IMR-90 (cell line): ENCODE measurements at regions not wholly inside any gene's neighbourhood (a gene's known extent, or its start where the extent isn't known, plus 50 kb on each side); places are given as distances from the start of the nearest gene placed in this dataset.

Experiments
- ATAC-seq: fragments of 200-7000 bp; cut with Tn5 transposase; 2 replicates; pipeline ENCODE4 v1.9.1; 2020; ENCODE audit warnings: low read depth, mild to moderate bottlenecking, moderate library complexity
- BruUV-seq: library from RNA; stranded (reverse); fragments of 400-500 nt; replicated peaks from 2 replicates; lab custom pipeline; 2021; lab: Mats Ljungman, UMichigan
- CTCF ChIA-PET: fragments of 300-600 bp; formaldehyde crosslinking; extraction: SDS; loops from one replicate; lab custom pipeline; 2021; ENCODE audit warnings: antibody characterized with exemption; lab: Yijun Ruan, JAX
- POLR2A ChIA-PET: fragments of 300-600 bp; sonication (Branson Sonifier 250); formaldehyde crosslinking; loops from one replicate; lab custom pipeline; 2022; ENCODE audit warnings: antibody characterized with exemption; ENCODE audit not compliant: unreplicated experiment; lab: Charles Lee
- DNase-seq: peaks from one replicate; pipeline ENCODE4 v3.0.0; 2013
- H2AFZ ChIP-seq: replicated peaks from 2 replicates; pipeline ENCODE3; 2013; ENCODE audit warnings: low read length, mild to moderate bottlenecking; ENCODE audit not compliant: poor library complexity
- H2AK5ac ChIP-seq: 2 replicates; pipeline ENCODE4 v1.6.1; 2013; ENCODE audit warnings: low read depth, low read length, inconsistent platforms
- H2AK9ac ChIP-seq: replicated peaks from 2 replicates; pipeline ENCODE3; 2013; ENCODE audit warnings: mild to moderate bottlenecking, low read depth, low read length, moderate library complexity; ENCODE audit not compliant: poor library complexity
- H2BK120ac ChIP-seq: 2 replicates; pipeline ENCODE4 v1.6.1; 2013; ENCODE audit warnings: low read depth, low read length, inconsistent platforms
- H2BK15ac ChIP-seq: 3 replicates; pipeline ENCODE4 v1.6.1; 2013; ENCODE audit warnings: low read depth, low read length, inconsistent platforms
- H2BK20ac ChIP-seq: 2 replicates; pipeline ENCODE4 v1.6.1; 2013; ENCODE audit warnings: low read depth, mild to moderate bottlenecking, inconsistent platforms, low read length, moderate library complexity
- H2BK5ac ChIP-seq: 2 replicates; pipeline ENCODE4 v1.6.1; 2013; ENCODE audit warnings: mild to moderate bottlenecking, low read depth, low read length, inconsistent platforms; ENCODE audit not compliant: poor library complexity, severe bottlenecking
- H3K14ac ChIP-seq: replicated peaks from 2 replicates; pipeline ENCODE4 v1.6.1; 2013; ENCODE audit warnings: low read depth, low read length, inconsistent platforms
- H3K18ac ChIP-seq: 2 replicates; pipeline ENCODE4 v1.6.1; 2013; ENCODE audit warnings: low read depth, low read length, control low read depth
- H3K23ac ChIP-seq: 2 replicates; pipeline ENCODE4 v1.6.1; 2013; ENCODE audit warnings: low read depth, low read length, inconsistent platforms
- H3K27ac ChIP-seq: 2 replicates; pipeline ENCODE4 v1.5.1; 2013; ENCODE audit warnings: mild to moderate bottlenecking, control low read depth, low read length; ENCODE audit not compliant: insufficient read depth
- H3K27me3 ChIP-seq: 2 replicates; pipeline ENCODE4 v1.6.1; 2013; ENCODE audit warnings: low read length; ENCODE audit not compliant: control insufficient read depth, insufficient read depth
- H3K36me3 ChIP-seq: 2 replicates; pipeline ENCODE4 v1.6.1; 2013; ENCODE audit warnings: low read length, mixed read lengths; ENCODE audit not compliant: control insufficient read depth, insufficient read depth
- H3K4ac ChIP-seq: 2 replicates; pipeline ENCODE4 v1.6.1; 2013; ENCODE audit warnings: low read depth, low read length, inconsistent platforms
- H3K4me1 ChIP-seq: 2 replicates; pipeline ENCODE4 v1.6.1; 2013; ENCODE audit warnings: low read length, mixed read lengths; ENCODE audit not compliant: control insufficient read depth, insufficient read depth
- H3K4me2 ChIP-seq: 2 replicates; pipeline ENCODE4 v1.6.1; 2013; ENCODE audit warnings: low read depth, mild to moderate bottlenecking, control low read depth, low read length, moderate library complexity
- H3K4me3 ChIP-seq: 2 replicates; pipeline ENCODE4 v1.5.1; 2013; ENCODE audit warnings: low read depth, mild to moderate bottlenecking, control low read depth, low read length, moderate library complexity; ENCODE audit not compliant: insufficient read depth
- H3K56ac ChIP-seq: 2 replicates; pipeline ENCODE4 v1.6.1; 2013; ENCODE audit warnings: low read length, inconsistent platforms; ENCODE audit not compliant: insufficient read depth; ENCODE audit errors: extremely low read depth
- H3K79me1 ChIP-seq, 2 experiments: 2 replicates each; pipeline ENCODE4 v1.6.1; 2013; ENCODE audit warnings: low read length in 2 of 2, inconsistent platforms in 1 of 2, low read depth in 1 of 2
- H3K9ac ChIP-seq: 2 replicates; pipeline ENCODE4 v1.6.1; 2013; ENCODE audit warnings: low read depth, low read length, control low read depth
- H3K9me1 ChIP-seq: 2 replicates; pipeline ENCODE4 v1.6.1; 2013; ENCODE audit warnings: low read length, inconsistent platforms; ENCODE audit not compliant: insufficient read depth
- H3K9me3 ChIP-seq: 2 replicates; pipeline ENCODE4 v1.6.1; 2013; ENCODE audit warnings: low read length; ENCODE audit not compliant: control insufficient read depth, insufficient read depth
- H4K20me1 ChIP-seq: 2 replicates; pipeline ENCODE4 v1.6.1; 2013; ENCODE audit warnings: low read length, inconsistent platforms; ENCODE audit not compliant: insufficient read depth
- H4K5ac ChIP-seq: 2 replicates; pipeline ENCODE4 v1.6.1; 2013; ENCODE audit warnings: mild to moderate bottlenecking, low read depth, low read length, control low read depth
- H4K8ac ChIP-seq, 2 experiments: 2 replicates each; pipeline ENCODE4 v1.6.1; 2013; ENCODE audit warnings: low read depth in 2 of 2, low read length in 2 of 2, control low read depth in 1 of 2, inconsistent platforms in 1 of 2
- H4K91ac ChIP-seq: 2 replicates; pipeline ENCODE4 v1.6.1; 2013; ENCODE audit warnings: low read depth, low read length, inconsistent platforms; ENCODE audit not compliant: insufficient read depth
- BHLHE40 ChIP-seq: fragments of 150-350 bp; IDR thresholded peaks from 2 replicates; pipeline ENCODE4 v1.6.1; 2016; ENCODE audit warnings: mild to moderate bottlenecking, low read depth, low read length
- ELK1 ChIP-seq: fragments of 150-350 bp; IDR thresholded peaks from 2 replicates; pipeline ENCODE4 v1.6.1; 2016; ENCODE audit warnings: low read depth, mild to moderate bottlenecking, low read length, moderate library complexity, borderline replicate concordance
- FOS ChIP-seq: fragments of 150-350 bp; IDR thresholded peaks from 2 replicates; pipeline ENCODE4 v1.6.1; 2016; ENCODE audit warnings: low read depth, low read length
- MAFK ChIP-seq: IDR thresholded peaks from 2 replicates; pipeline ENCODE4 v1.6.1; 2012; ENCODE audit warnings: low read depth, low read length, improper control_type of control experiment
- MAZ ChIP-seq: IDR thresholded peaks from 2 replicates; pipeline ENCODE4 v1.6.1; 2012; ENCODE audit warnings: low read depth, mild to moderate bottlenecking, low read length, improper control_type of control experiment, moderate library complexity, borderline replicate concordance
- MXI1 ChIP-seq: IDR thresholded peaks from 2 replicates; pipeline ENCODE4 v1.6.1; 2012; ENCODE audit warnings: low read depth, mild to moderate bottlenecking, low read length, moderate library complexity, borderline replicate concordance
- NFE2L2 ChIP-seq: fragments of 150-350 bp; IDR thresholded peaks from 2 replicates; pipeline ENCODE4 v1.6.1; 2016; ENCODE audit warnings: low read depth, mild to moderate bottlenecking, low read length
- POLR2A ChIP-seq: IDR thresholded peaks from 2 replicates; pipeline ENCODE4 v1.6.1; 2012; ENCODE audit warnings: mild to moderate bottlenecking, low read depth, low read length
- RAD21 ChIP-seq: IDR thresholded peaks from 2 replicates; pipeline ENCODE4 v1.6.1; 2012; ENCODE audit warnings: low read length, improper control_type of control experiment
- RCOR1 ChIP-seq: IDR thresholded peaks from 2 replicates; pipeline ENCODE4 v1.6.1; 2012; ENCODE audit warnings: mild to moderate bottlenecking, low read length, improper control_type of control experiment; ENCODE audit not compliant: insufficient replicate concordance
- RFX5 ChIP-seq: IDR thresholded peaks from 2 replicates; pipeline ENCODE4 v1.8.0; 2012; ENCODE audit warnings: low read depth, mild to moderate bottlenecking, low read length, moderate library complexity
- USF2 ChIP-seq: fragments of 150-350 bp; IDR thresholded peaks from 2 replicates; pipeline ENCODE4 v1.6.1; 2017; ENCODE audit warnings: mild to moderate bottlenecking, antibody characterized with exemption, low read length, low read depth
- dilution Hi-C: fragments of 300-500 bp; cut with HindIII; formaldehyde crosslinking; loops from one replicate; pipeline ENCODE4 v1.14.3; 2018; ENCODE audit warnings: low sequenced_read_pairs; ENCODE audit not compliant: unreplicated experiment
- in situ Hi-C: fragments of 300-500 bp; cut with MboI; formaldehyde crosslinking; loops from 3 replicates; pipeline ENCODE4 v1.14.3; 2019; ENCODE audit warnings: low sequenced_read_pairs, inconsistent platforms, mixed read lengths
- intact Hi-C: fragments of 100-400 bp; cut with micrococcal nuclease; formaldehyde crosslinking; loops from 2 replicates; pipeline ENCODE4 v1.10.0; 2022

- DNase-seq (no peak), ATAC-seq (no peak)
- H3K9me3 ChIP-seq, result no peaks in the 10 kb centered on the region
- H3K4me1 ChIP-seq, result no peaks in the 10 kb centered on the region
- H3K36me3 ChIP-seq, result no peaks in the 10 kb centered on the region
- intact Hi-C loops (no loop called here), in situ Hi-C loops (no loop called here), dilution Hi-C loops (no loop called here)
- H2BK20ac ChIP-seq, result no peak overlapping the region
- BruUV-seq, result no TSS peak
- no peak overlapping the region for H2AFZ ChIP-seq
- ChIA-PET POLR2A (interaction anchor here (0.6 kb wide), 1 partner anchor 9 kb away, joined by 4 read pairs; no protein-coding TSS in a partner anchor), CTCF (no interaction called here)
- H2AK5ac ChIP-seq, result no peak overlapping the region
- H4K8ac ChIP-seq, result no peak overlapping the region
- no peak overlapping the region for H3K4me3 ChIP-seq
- H2BK120ac ChIP-seq, result no peak overlapping the region
- H3K4ac ChIP-seq, result no peak overlapping the region
- TF ChIP-seq USF2 (no peak), MXI1 (no peak), RFX5 (no peak), MAFK (no peak), POLR2A (no peak), FOS (no peak), RCOR1 (no peak), RAD21 (no peak), NFE2L2 (no peak), ELK1 (no peak), MAZ (no peak), BHLHE40 (no peak)
- no peak overlapping the region for H3K23ac ChIP-seq
- H4K20me1 ChIP-seq, result no peaks in the 10 kb centered on the region
- no peak overlapping the region for H2BK15ac ChIP-seq
- H3K18ac ChIP-seq, result no peak overlapping the region
- no peaks in the 10 kb centered on the region for H3K27me3 ChIP-seq
- no peaks in the 10 kb centered on the region for H3K79me1 ChIP-seq
- no peak overlapping the region for H3K14ac ChIP-seq
- no peak overlapping the region for H2BK5ac ChIP-seq
- H3K9ac ChIP-seq, result no peak overlapping the region
- H3K56ac ChIP-seq, result no peak overlapping the region
- no peaks in the 10 kb centered on the region for H3K9me1 ChIP-seq
- H2AK9ac ChIP-seq, result no peak overlapping the region
- H4K5ac ChIP-seq, result no peak overlapping the region
- no peak overlapping the region for H3K4me2 ChIP-seq
- no peak overlapping the region for H4K91ac ChIP-seq
- no peak overlapping the region for H3K27ac ChIP-seq
Measured at GRCh38 chr3:81170298-81170697, 591.1 kb downstream of the GBE1 start.
